PC-3 (cell line): ENCODE measurements at regions not wholly inside any gene's neighbourhood (a gene's known extent, or its start where the extent isn't known, plus 50 kb on each side); places are given as distances from the start of the nearest gene placed in this dataset.

Experiments used
- ATAC-seq: fragments of 200-7000 bp; cut with Tn5 transposase; 2 replicates; pipeline ENCODE4 v1.9.1; 2020; ENCODE audit warnings: mild to moderate bottlenecking, moderate library complexity
- BruUV-seq: library from RNA; stranded (reverse); fragments of 400-500 nt; replicated peaks from 2 replicates; lab custom pipeline; 2021; lab: Mats Ljungman, UMichigan
- CTCF ChIA-PET: fragments of 300-600 bp; sonication (Branson Sonifier 250); formaldehyde crosslinking; loops from one replicate; lab custom pipeline; 2022; ENCODE audit warnings: antibody characterized with exemption; lab: Charles Lee
- POLR2A ChIA-PET: fragments of 300-600 bp; sonication (Branson Sonifier 250); formaldehyde crosslinking; loops from one replicate; lab custom pipeline; 2022; ENCODE audit warnings: antibody characterized with exemption; ENCODE audit not compliant: unreplicated experiment; lab: Charles Lee
- DNase-seq: peaks from one replicate; pipeline ENCODE4 v3.0.0-alpha.2; 2015
- H2AFZ ChIP-seq: fragments of 300-600 bp; sonication (generic); 2 replicates; pipeline ENCODE4 v1.6.0; 2016; ENCODE audit warnings: antibody characterized with exemption, low read length
- H3F3A ChIP-seq: fragments of 300-600 bp; sonication (generic); one replicate; pipeline ENCODE4 v1.6.0; 2017; ENCODE audit warnings: antibody characterized with exemption, low read length, control low read depth, mild to moderate bottlenecking; ENCODE audit not compliant: unreplicated experiment
- H3K27ac ChIP-seq: fragments of 300-600 bp; sonication (generic); 2 replicates; pipeline ENCODE4 v1.5.1; 2016; ENCODE audit warnings: mild to moderate bottlenecking, low read length
- H3K27me3 ChIP-seq: fragments of 300-600 bp; sonication (generic); 2 replicates; pipeline ENCODE4 v1.6.1; 2016; ENCODE audit warnings: low read length, mixed read lengths
- H3K36me3 ChIP-seq: fragments of 300-600 bp; sonication (generic); 2 replicates; pipeline ENCODE4 v1.6.1; 2016; ENCODE audit warnings: low read depth, mixed run types, low read length, mixed read lengths
- H3K4me1 ChIP-seq: fragments of 300-600 bp; sonication (generic); 2 replicates; pipeline ENCODE4 v1.5.1; 2016; ENCODE audit warnings: low read length; ENCODE audit not compliant: insufficient read depth
- H3K4me2 ChIP-seq: fragments of 300-600 bp; sonication (generic); 2 replicates; pipeline ENCODE4 v1.6.0; 2016; ENCODE audit warnings: low read length
- H3K4me3 ChIP-seq: fragments of 300-600 bp; sonication (generic); 2 replicates; pipeline ENCODE4 v1.5.1; 2016; ENCODE audit warnings: mild to moderate bottlenecking, low read length, mixed read lengths
- H3K79me2 ChIP-seq: fragments of 300-600 bp; sonication (generic); 2 replicates; pipeline ENCODE4 v1.6.1; 2017; ENCODE audit warnings: low read length, mixed read lengths
- H3K9ac ChIP-seq: fragments of 300-600 bp; sonication (generic); 2 replicates; pipeline ENCODE4 v1.6.0; 2016; ENCODE audit warnings: mild to moderate bottlenecking, low read length
- H3K9me2 ChIP-seq: fragments of 300-600 bp; sonication (generic); replicated peaks from 2 replicates; pipeline ENCODE4 v1.6.1; 2016; ENCODE audit warnings: mixed run types, low read length, mixed read lengths
- H3K9me3 ChIP-seq: fragments of 300-600 bp; sonication (generic); 2 replicates; pipeline ENCODE4 v1.6.1; 2016; ENCODE audit warnings: low read length, mixed read lengths
- H4K20me1 ChIP-seq: fragments of 300-600 bp; sonication (generic); 2 replicates; pipeline ENCODE4 v1.6.1; 2016; ENCODE audit warnings: low read length, mixed read lengths
- EZH2 ChIP-seq: fragments of 300-600 bp; sonication (generic); IDR thresholded peaks from one replicate; pipeline ENCODE4 v1.6.1; 2017; ENCODE audit warnings: antibody characterized with exemption, mild to moderate bottlenecking, low read length; ENCODE audit not compliant: unreplicated experiment
- EZH2phosphoT487 ChIP-seq: fragments of 300-600 bp; sonication (generic); IDR thresholded peaks from 2 replicates; pipeline ENCODE4 v1.6.1; 2018; ENCODE audit warnings: mild to moderate bottlenecking, antibody characterized with exemption, low read length, borderline replicate concordance
- intact Hi-C: fragments of 100-400 bp; cut with micrococcal nuclease; formaldehyde crosslinking; loops from 2 replicates; pipeline ENCODE4 v1.9.0; 2023
- TF ChIP-seq, protein P1 (sequence below): fragments of 300-600 bp; sonication (generic); conservative IDR thresholded peaks from 2 replicates; pipeline ENCODE4 v1.5.1; 2017; ENCODE audit warnings: antibody characterized with exemption, low read depth, mild to moderate bottlenecking, low read length

- no peak overlapping the region for H3K9ac ChIP-seq
- no peaks in the 10 kb centered on the region for H3K36me3 ChIP-seq
- no peak overlapping the region for H2AFZ ChIP-seq
- intact Hi-C loops, result no loop called here
- no TSS peak for BruUV-seq
- H3K9me3 ChIP-seq, result no peaks in the 10 kb centered on the region
- H3K4me3 ChIP-seq, result no peak overlapping the region
- H3K27ac ChIP-seq, result no peak overlapping the region
- no peaks in the 10 kb centered on the region for H3F3A ChIP-seq
- DNase-seq (no peak), ATAC-seq (no peak)
- TF ChIP-seq, protein P1, sequence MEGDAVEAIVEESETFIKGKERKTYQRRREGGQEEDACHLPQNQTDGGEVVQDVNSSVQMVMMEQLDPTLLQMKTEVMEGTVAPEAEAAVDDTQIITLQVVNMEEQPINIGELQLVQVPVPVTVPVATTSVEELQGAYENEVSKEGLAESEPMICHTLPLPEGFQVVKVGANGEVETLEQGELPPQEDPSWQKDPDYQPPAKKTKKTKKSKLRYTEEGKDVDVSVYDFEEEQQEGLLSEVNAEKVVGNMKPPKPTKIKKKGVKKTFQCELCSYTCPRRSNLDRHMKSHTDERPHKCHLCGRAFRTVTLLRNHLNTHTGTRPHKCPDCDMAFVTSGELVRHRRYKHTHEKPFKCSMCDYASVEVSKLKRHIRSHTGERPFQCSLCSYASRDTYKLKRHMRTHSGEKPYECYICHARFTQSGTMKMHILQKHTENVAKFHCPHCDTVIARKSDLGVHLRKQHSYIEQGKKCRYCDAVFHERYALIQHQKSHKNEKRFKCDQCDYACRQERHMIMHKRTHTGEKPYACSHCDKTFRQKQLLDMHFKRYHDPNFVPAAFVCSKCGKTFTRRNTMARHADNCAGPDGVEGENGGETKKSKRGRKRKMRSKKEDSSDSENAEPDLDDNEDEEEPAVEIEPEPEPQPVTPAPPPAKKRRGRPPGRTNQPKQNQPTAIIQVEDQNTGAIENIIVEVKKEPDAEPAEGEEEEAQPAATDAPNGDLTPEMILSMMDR, result no peak
- no peak for TF ChIP-seq EZH2
- no peaks in the 10 kb centered on the region for H3K9me2 ChIP-seq
- no peaks in the 10 kb centered on the region for H4K20me1 ChIP-seq
- H3K4me2 ChIP-seq, result no peak overlapping the region
- no peaks in the 10 kb centered on the region for H3K79me2 ChIP-seq
- ChIA-PET POLR2A (no interaction called here), CTCF (no interaction called here)
- H3K27me3 ChIP-seq, result no peaks in the 10 kb centered on the region
- H3K4me1 ChIP-seq, result no peaks in the 10 kb centered on the region
Observed at GRCh38 chr1:191368891-191369654, 789.2 kb upstream of the RGS18 start.

GRCh38 chr1:191371626-191372025, 786.6 kb upstream of the RGS18 start:
- ChIA-PET POLR2A (no interaction called here), CTCF (no interaction called here)
- H3K9ac ChIP-seq, result no peak overlapping the region
- intact Hi-C loops, result no loop called here
- no peak overlapping the region for H3K27ac ChIP-seq
- H2AFZ ChIP-seq, result no peak overlapping the region
- DNase-seq (no peak), ATAC-seq (no peak)
- no peaks in the 10 kb centered on the region for H3K36me3 ChIP-seq
- no peaks in the 10 kb centered on the region for H3K79me2 ChIP-seq
- H3K4me3 ChIP-seq, result no peak overlapping the region
- TF ChIP-seq, protein P1, result no peak
- TF ChIP-seq EZH2 (no peak), EZH2phosphoT487 (no peak)
- no TSS peak for BruUV-seq
- no peak overlapping the region for H3K4me2 ChIP-seq
- H3K9me2 ChIP-seq, result no peaks in the 10 kb centered on the region
- H3F3A ChIP-seq, result no peaks in the 10 kb centered on the region
- no peaks in the 10 kb centered on the region for H4K20me1 ChIP-seq
- H3K27me3 ChIP-seq, result no peaks in the 10 kb centered on the region
- H3K9me3 ChIP-seq, result no peaks in the 10 kb centered on the region
- H3K4me1 ChIP-seq, result no peaks in the 10 kb centered on the region

GRCh38 chr1:191388283-191388682, 770.0 kb upstream of the RGS18 start:
- BruUV-seq, result no TSS peak
- H3K9me3 ChIP-seq, result no peaks in the 10 kb centered on the region
- TF ChIP-seq EZH2phosphoT487, result no peak
- TF ChIP-seq, protein P1, result no peak
- TF ChIP-seq EZH2, result no peak

More at GRCh38 chr1:191388283-191388682, 770.0 kb upstream of the RGS18 start:
- no peak overlapping the region for H3K27ac ChIP-seq
- H3K4me2 ChIP-seq, result no peak overlapping the region
- no peaks in the 10 kb centered on the region for H3K4me1 ChIP-seq
- no peaks in the 10 kb centered on the region for H3K9me2 ChIP-seq
- ATAC-seq (no peak), DNase-seq (no peak)
- ChIA-PET POLR2A (no interaction called here), CTCF (no interaction called here)
- H3F3A ChIP-seq, result no peaks in the 10 kb centered on the region
- H4K20me1 ChIP-seq, result no peaks in the 10 kb centered on the region
- intact Hi-C loops, result no loop called here
- H3K36me3 ChIP-seq, result no peaks in the 10 kb centered on the region
- no peaks in the 10 kb centered on the region for H3K79me2 ChIP-seq
- no peak overlapping the region for H3K4me3 ChIP-seq
- H3K9ac ChIP-seq, result no peak overlapping the region
- H2AFZ ChIP-seq, result no peak overlapping the region
- H3K27me3 ChIP-seq, result no peaks in the 10 kb centered on the region
